ENCODE measurements at regions not wholly inside any gene's neighbourhood (a gene's known extent, or its start where the extent isn't known, plus 50 kb on each side); places are given as distances from the start of the nearest gene placed in this dataset.

GRCh38 chr17:72518753-72519597 is 398.2 kb downstream of the SOX9 start:
- TF ChIP-seq, protein P1, sequence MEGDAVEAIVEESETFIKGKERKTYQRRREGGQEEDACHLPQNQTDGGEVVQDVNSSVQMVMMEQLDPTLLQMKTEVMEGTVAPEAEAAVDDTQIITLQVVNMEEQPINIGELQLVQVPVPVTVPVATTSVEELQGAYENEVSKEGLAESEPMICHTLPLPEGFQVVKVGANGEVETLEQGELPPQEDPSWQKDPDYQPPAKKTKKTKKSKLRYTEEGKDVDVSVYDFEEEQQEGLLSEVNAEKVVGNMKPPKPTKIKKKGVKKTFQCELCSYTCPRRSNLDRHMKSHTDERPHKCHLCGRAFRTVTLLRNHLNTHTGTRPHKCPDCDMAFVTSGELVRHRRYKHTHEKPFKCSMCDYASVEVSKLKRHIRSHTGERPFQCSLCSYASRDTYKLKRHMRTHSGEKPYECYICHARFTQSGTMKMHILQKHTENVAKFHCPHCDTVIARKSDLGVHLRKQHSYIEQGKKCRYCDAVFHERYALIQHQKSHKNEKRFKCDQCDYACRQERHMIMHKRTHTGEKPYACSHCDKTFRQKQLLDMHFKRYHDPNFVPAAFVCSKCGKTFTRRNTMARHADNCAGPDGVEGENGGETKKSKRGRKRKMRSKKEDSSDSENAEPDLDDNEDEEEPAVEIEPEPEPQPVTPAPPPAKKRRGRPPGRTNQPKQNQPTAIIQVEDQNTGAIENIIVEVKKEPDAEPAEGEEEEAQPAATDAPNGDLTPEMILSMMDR (IDR thresholded peaks at IDR 0.05; ENCODE audit: unreplicated experiment), result no peak
- no TSS peak for BruUV-seq (replicated peaks)
- ChIA-PET CTCF (interaction anchor here (0.6 kb wide), 3 partner anchors 16 to 177 kb away, joined by 3 to 5 read pairs (median 3); no protein-coding TSS in a partner anchor), POLR2A (no interaction called here)
- no peak for DNase-seq (ENCODE audit: unreplicated experiment)
- intact Hi-C loops (cut with micrococcal nuclease), result no loop called here
- Mint-ChIP-seq H3K36me3 (ENCODE audit: insufficient read depth, unreplicated experiment) (peaks cover 46% of the 10 kb centered on the region), H3K4me3 (ENCODE audit: unreplicated experiment) (no peak overlapping the region), H3K27ac (ENCODE audit: low read depth, unreplicated experiment) (no peak overlapping the region), H3K27me3 (ENCODE audit: insufficient read depth, unreplicated experiment) (no peaks in the 10 kb centered on the region), H3K4me1 (ENCODE audit: insufficient read depth, unreplicated experiment) (peaks cover 28% of the 10 kb centered on the region), H3K9me3 (ENCODE audit: unreplicated experiment) (no peaks in the 10 kb centered on the region)

GRCh38 chr17:72519598-72519936 is 398.7 kb downstream of the SOX9 start:
- POLR2A ChIA-PET, result no interaction called here
- Mint-ChIP-seq H3K27ac (ENCODE audit: low read depth, unreplicated experiment) (no peak overlapping the region), H3K4me3 (ENCODE audit: unreplicated experiment) (no peak overlapping the region), H3K27me3 (ENCODE audit: insufficient read depth, unreplicated experiment) (no peaks in the 10 kb centered on the region), H3K9me3 (ENCODE audit: unreplicated experiment) (no peaks in the 10 kb centered on the region), H3K4me1 (ENCODE audit: insufficient read depth, unreplicated experiment) (peaks cover 32% of the 10 kb centered on the region), H3K36me3 (ENCODE audit: insufficient read depth, unreplicated experiment) (peaks cover 46% of the 10 kb centered on the region)
- DNase-seq (ENCODE audit: unreplicated experiment), result no peak
- no TSS peak for BruUV-seq (replicated peaks)
- TF ChIP-seq, protein P1 (IDR thresholded peaks at IDR 0.05; ENCODE audit: unreplicated experiment), result no peak
- CTCF ChIA-PET, result interaction anchor here (0.6 kb wide), 2 partner anchors 16 to 177 kb away, joined by 3 to 5 read pairs; no protein-coding TSS in a partner anchor
- intact Hi-C loops (cut with micrococcal nuclease), result no loop called here

DNA sequence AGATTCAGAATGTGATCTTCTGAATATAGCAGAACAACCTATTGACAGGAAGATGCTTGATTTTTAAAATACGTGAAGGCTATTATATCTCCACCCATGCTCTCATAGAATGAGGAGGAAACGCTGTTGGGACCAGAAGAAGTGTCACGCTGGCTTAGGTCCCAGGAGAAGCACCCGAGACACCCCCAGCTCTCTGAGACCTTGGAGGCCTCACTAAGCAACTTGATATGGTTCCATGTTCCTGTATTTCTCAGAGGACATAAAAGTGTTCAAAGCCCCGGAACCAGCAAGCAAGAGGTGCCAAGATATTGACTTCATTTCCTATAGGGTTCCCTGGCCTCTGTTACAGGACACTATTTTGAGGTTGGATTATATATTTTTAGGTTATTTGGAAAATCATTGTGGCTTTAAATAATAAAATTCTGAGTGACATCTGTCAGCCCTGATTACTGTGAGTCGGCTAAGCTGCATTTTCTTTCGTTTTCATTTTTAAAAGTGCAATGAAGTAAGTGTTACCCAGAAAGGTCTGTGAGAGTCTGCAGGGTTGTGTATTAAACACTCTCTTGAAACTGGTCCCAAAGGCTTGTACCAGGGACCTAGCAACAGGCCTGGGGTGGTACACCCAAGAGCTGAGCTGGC is 400.0 kb downstream of the SOX9 start:
- Mint-ChIP-seq H3K27ac (ENCODE audit: low read depth, unreplicated experiment) (no peak overlapping the region), H3K36me3 (ENCODE audit: insufficient read depth, unreplicated experiment) (peaks cover 48% of the 10 kb centered on the region), H3K27me3 (ENCODE audit: insufficient read depth, unreplicated experiment) (no peaks in the 10 kb centered on the region), H3K9me3 (ENCODE audit: unreplicated experiment) (no peaks in the 10 kb centered on the region), H3K4me1 (ENCODE audit: insufficient read depth, unreplicated experiment) (peaks cover 30% of the 10 kb centered on the region), H3K4me3 (ENCODE audit: unreplicated experiment) (no peak overlapping the region)
- TF ChIP-seq, protein P1 (IDR thresholded peaks at IDR 0.05; ENCODE audit: unreplicated experiment), result no peak
- CTCF ChIA-PET, result interaction anchor here (0.7 to 1.3 kb wide), 4 partner anchors 10 to 1047 kb away, joined by 3 to 5 read pairs (median 4); no protein-coding TSS in a partner anchor
- POLR2A ChIA-PET, result interaction anchor here (0.7 kb wide), 3 partner anchors 10 to 788 kb away, joined by 3 to 4 read pairs (median 3); no protein-coding TSS in a partner anchor
- intact Hi-C loops (cut with micrococcal nuclease), result no loop called here
- BruUV-seq (replicated peaks), result no TSS peak
- DNase-seq (ENCODE audit: unreplicated experiment), result no peak

DNA sequence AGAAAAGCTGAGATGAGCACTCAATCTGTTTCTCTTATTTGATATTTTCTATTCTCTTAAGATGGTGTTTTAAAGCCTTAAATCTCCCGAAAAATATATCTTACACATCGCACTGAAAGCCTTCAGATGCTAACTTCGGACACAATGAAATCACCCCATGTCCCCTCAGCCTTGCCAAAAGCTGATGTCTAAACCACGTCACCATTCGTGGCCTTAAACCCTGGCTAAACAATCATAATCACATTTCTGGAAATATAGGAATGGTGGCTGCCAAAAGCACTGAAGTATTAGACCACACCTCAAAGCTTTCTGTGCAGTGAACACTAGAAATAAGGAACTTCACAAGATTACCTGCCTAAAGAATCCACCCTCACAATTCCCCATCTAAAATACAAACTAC is 402.7 kb downstream of the SOX9 start:
- H3K9me3 Mint-ChIP-seq (ENCODE audit: unreplicated experiment), result no peaks in the 10 kb centered on the region
- POLR2A ChIA-PET, result interaction anchor here (0.7 kb wide), 1 partner anchor 572 kb away, joined by 3 read pairs; no protein-coding TSS in a partner anchor

More for the DNA sequence above, 402.7 kb downstream of the SOX9 start:
- intact Hi-C loops (cut with micrococcal nuclease), result no loop called here
- H3K4me3 Mint-ChIP-seq (ENCODE audit: unreplicated experiment), result no peak overlapping the region
- CTCF ChIA-PET, result interaction anchor here (0.6 kb wide), 1 partner anchor 554 kb away, joined by 4 read pairs; no protein-coding TSS in a partner anchor
- no TSS peak for BruUV-seq (replicated peaks)
- H3K4me1 Mint-ChIP-seq (ENCODE audit: insufficient read depth, unreplicated experiment), result peaks cover 27% of the 10 kb centered on the region
- no peaks in the 10 kb centered on the region for H3K27me3 Mint-ChIP-seq (ENCODE audit: insufficient read depth, unreplicated experiment)
- peaks cover 55% of the 10 kb centered on the region for H3K36me3 Mint-ChIP-seq (ENCODE audit: insufficient read depth, unreplicated experiment)
- no peak for DNase-seq (ENCODE audit: unreplicated experiment)
- H3K27ac Mint-ChIP-seq (ENCODE audit: low read depth, unreplicated experiment), result no peak overlapping the region
- TF ChIP-seq, protein P1 (IDR thresholded peaks at IDR 0.05; ENCODE audit: unreplicated experiment), result no peak
